OCI-LY7 (cell line): ENCODE measurements at regions not wholly inside any gene's neighbourhood (a gene's known extent, or its start where the extent isn't known, plus 50 kb on each side); places are given as distances from the start of the nearest gene placed in this dataset.
"Not testable (repeated sequence)": the region's sequence is repeated elsewhere in the genome, so short reads cannot be mapped to it uniquely, and the experiment has no call there.

Source experiments
- BruUV-seq: library from RNA; stranded (reverse); fragments of 400-500 nt; replicated peaks from 2 replicates; lab custom pipeline; 2021; lab: Mats Ljungman, UMichigan
- CTCF ChIA-PET: fragments of 300-600 bp; sonication (Branson Sonifier 250); formaldehyde crosslinking; loops from one replicate; lab custom pipeline; 2022; ENCODE audit warnings: antibody characterized with exemption; ENCODE audit not compliant: unreplicated experiment; lab: Charles Lee
- POLR2A ChIA-PET: fragments of 300-600 bp; sonication (Branson Sonifier 250); formaldehyde crosslinking; loops from one replicate; lab custom pipeline; 2022; ENCODE audit warnings: antibody characterized with exemption; lab: Charles Lee
- DNase-seq: peaks from one replicate; pipeline ENCODE4 v3.0.0-alpha.2; 2015; ENCODE audit warnings: low spot score
- H2AFZ ChIP-seq: fragments of 200-600 bp; sonication (generic), shearing (Covaris generic); 2 replicates; pipeline ENCODE4 v1.6.1; 2014; ENCODE audit warnings: mild to moderate bottlenecking, antibody characterized with exemption, low read length, moderate library complexity
- H3K27ac ChIP-seq: fragments of 200-600 bp; sonication (generic); 2 replicates; pipeline ENCODE4 v1.5.1; 2014; ENCODE audit warnings: mixed run types, low read depth, mild to moderate bottlenecking, moderate library complexity, low read length, inconsistent platforms; ENCODE audit not compliant: poor library complexity, severe bottlenecking
- H3K36me3 ChIP-seq: fragments of 200-600 bp; sonication (generic); 2 replicates; pipeline ENCODE4 v1.6.1; 2014; ENCODE audit warnings: mild to moderate bottlenecking, antibody characterized with exemption, low read length, moderate library complexity, mixed read lengths; ENCODE audit not compliant: insufficient read depth
- H3K4me1 ChIP-seq: fragments of 200-600 bp; sonication (generic); 2 replicates; pipeline ENCODE4 v1.5.1; 2014; ENCODE audit warnings: mild to moderate bottlenecking, low read length; ENCODE audit not compliant: insufficient read depth, poor library complexity, severe bottlenecking
- H3K4me2 ChIP-seq: fragments of 200-600 bp; sonication (generic); 2 replicates; pipeline ENCODE4 v1.6.1; 2014; ENCODE audit warnings: mild to moderate bottlenecking, low read length
- H3K4me3 ChIP-seq: fragments of 200-600 bp; sonication (generic); 2 replicates; pipeline ENCODE4 v1.5.1; 2014; ENCODE audit warnings: mild to moderate bottlenecking, low read depth, low read length; ENCODE audit not compliant: poor library complexity, severe bottlenecking
- H3K79me2 ChIP-seq: fragments of 200-600 bp; sonication (generic); 2 replicates; pipeline ENCODE4 v1.6.1; 2016; ENCODE audit warnings: low read depth, mild to moderate bottlenecking, low read length, moderate library complexity, mixed read lengths; ENCODE audit not compliant: insufficient read depth
- H3K9me2 ChIP-seq: fragments of 200-600 bp; sonication (generic); 2 replicates; pipeline ENCODE4 v1.6.1; 2016; ENCODE audit warnings: mild to moderate bottlenecking, low read length, mixed read lengths; ENCODE audit not compliant: insufficient read depth
- H3K9me3 ChIP-seq: fragments of 200-600 bp; sonication (generic); 2 replicates; pipeline ENCODE4 v1.6.1; 2014; ENCODE audit warnings: mild to moderate bottlenecking, mixed run types, low read length, mixed read lengths
- H4K20me1 ChIP-seq: fragments of 200-600 bp; sonication (generic); 2 replicates; pipeline ENCODE4 v1.6.1; 2014; ENCODE audit warnings: mild to moderate bottlenecking, antibody characterized with exemption, low read length, moderate library complexity, mixed read lengths; ENCODE audit not compliant: insufficient read depth
- EZH2phosphoT487 ChIP-seq: fragments of 200-600 bp; sonication (generic); IDR thresholded peaks from 2 replicates; pipeline ENCODE4 v1.6.1; 2018; ENCODE audit warnings: low read depth, borderline replicate concordance, mild to moderate bottlenecking, mixed run types, antibody characterized with exemption, low read length, moderate library complexity, mixed read lengths
- intact Hi-C: fragments of 100-400 bp; cut with micrococcal nuclease; formaldehyde crosslinking; loops from one replicate; pipeline ENCODE4 v1.10.0; 2022; ENCODE audit not compliant: unreplicated experiment
- TF ChIP-seq, protein P1 (sequence below): fragments of 200-600 bp; sonication (generic); conservative IDR thresholded peaks from 2 replicates; pipeline ENCODE4 v1.5.1; 2014; ENCODE audit warnings: mild to moderate bottlenecking, antibody characterized with exemption, low read length, moderate library complexity, mixed read lengths

DNA sequence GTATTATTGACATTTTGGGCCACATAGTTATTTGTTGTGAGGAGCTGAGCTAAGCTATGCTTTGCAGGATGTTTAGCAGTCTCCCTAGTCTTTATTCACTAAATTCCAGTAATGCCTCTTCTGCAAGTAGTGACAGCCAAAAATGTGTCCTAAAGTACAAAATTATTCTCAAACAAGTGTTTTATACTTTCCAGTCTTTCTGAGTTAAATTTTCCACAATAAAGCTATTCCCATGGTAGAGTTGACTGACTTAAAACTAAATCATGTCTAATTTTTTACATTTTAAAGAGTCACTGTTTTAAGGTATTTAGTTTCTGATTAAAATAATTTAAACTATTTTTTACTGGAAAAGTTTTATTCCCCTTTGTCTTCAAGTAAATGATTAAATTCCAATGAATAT is 717.8 kb upstream of the HS3ST5 start:
- H3K9me3 ChIP-seq: no peaks in the 10 kb centered on the region
- DNase-seq: no peak
- no peaks in the 10 kb centered on the region for H3K36me3 ChIP-seq
- H3K4me1 ChIP-seq: no peaks in the 10 kb centered on the region
- BruUV-seq: no TSS peak
- ChIA-PET CTCF (no interaction called here), POLR2A (interaction anchor here (0.6 kb wide), 1 partner anchor 734 kb away, joined by 3 read pairs; no protein-coding TSS in a partner anchor)
- H4K20me1 ChIP-seq: no peaks in the 10 kb centered on the region
- H3K4me3 ChIP-seq: no peak overlapping the region
- no peaks in the 10 kb centered on the region for H3K9me2 ChIP-seq
- H2AFZ ChIP-seq: no peak overlapping the region
- no peak for TF ChIP-seq EZH2phosphoT487
- TF ChIP-seq, protein P1, sequence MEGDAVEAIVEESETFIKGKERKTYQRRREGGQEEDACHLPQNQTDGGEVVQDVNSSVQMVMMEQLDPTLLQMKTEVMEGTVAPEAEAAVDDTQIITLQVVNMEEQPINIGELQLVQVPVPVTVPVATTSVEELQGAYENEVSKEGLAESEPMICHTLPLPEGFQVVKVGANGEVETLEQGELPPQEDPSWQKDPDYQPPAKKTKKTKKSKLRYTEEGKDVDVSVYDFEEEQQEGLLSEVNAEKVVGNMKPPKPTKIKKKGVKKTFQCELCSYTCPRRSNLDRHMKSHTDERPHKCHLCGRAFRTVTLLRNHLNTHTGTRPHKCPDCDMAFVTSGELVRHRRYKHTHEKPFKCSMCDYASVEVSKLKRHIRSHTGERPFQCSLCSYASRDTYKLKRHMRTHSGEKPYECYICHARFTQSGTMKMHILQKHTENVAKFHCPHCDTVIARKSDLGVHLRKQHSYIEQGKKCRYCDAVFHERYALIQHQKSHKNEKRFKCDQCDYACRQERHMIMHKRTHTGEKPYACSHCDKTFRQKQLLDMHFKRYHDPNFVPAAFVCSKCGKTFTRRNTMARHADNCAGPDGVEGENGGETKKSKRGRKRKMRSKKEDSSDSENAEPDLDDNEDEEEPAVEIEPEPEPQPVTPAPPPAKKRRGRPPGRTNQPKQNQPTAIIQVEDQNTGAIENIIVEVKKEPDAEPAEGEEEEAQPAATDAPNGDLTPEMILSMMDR: no peak
- no peak overlapping the region for H3K4me2 ChIP-seq
- no peaks in the 10 kb centered on the region for H3K79me2 ChIP-seq
- intact Hi-C loops: no loop called here
- no peak overlapping the region for H3K27ac ChIP-seq

DNA sequence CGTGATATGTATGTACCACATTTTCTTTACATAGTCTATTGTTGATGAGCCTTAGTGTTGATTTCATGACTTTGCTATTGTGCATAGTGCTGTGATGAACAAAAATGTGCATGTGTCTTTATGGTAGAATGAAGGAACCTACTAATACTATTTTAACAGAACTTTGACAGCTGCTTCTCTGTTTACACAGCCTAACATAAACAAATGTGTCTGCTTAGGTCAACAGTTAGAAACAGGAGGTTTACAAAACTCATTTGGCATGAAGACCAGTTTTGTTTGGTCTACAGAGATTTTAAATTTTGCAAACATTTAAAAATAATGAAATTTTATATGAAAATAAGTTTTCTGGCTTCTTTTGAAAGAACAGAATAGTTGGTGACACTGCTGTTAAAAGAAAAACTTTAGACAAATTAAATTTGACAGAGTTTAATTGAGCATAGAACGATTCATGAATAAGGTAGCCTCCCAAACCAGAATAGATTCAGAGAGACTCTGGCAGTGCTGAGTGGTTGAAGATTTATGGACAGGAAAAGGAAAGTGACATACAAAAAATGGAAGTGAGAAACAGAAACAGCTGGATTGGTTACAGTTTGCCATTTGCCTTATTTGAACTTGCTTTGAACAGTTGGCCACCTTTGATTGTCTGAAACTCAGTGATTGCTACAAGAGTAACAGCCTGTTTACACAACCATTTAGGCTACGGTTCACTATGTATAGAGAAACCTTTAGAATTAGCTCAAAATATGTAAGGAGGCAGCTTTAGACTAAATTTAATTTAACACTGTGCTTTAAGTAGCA is 715.8 kb upstream of the HS3ST5 start:
- Histone ChIP-seq H3K4me2 (no peak overlapping the region), H3K4me1 (no peaks in the 10 kb centered on the region), H3K9me3 (no peaks in the 10 kb centered on the region), H3K79me2 (no peaks in the 10 kb centered on the region), H3K9me2 (no peaks in the 10 kb centered on the region), H3K4me3 (no peak overlapping the region), H4K20me1 (no peaks in the 10 kb centered on the region), H3K36me3 (no peaks in the 10 kb centered on the region), H2AFZ (no peak overlapping the region), H3K27ac (no peak overlapping the region)
- intact Hi-C loops: no loop called here
- CTCF ChIA-PET: no interaction called here
- no peak for TF ChIP-seq EZH2phosphoT487
- TF ChIP-seq, protein P1: no peak
- POLR2A ChIA-PET: no interaction called here
- no TSS peak for BruUV-seq
- DNase-seq: no peak

DNA sequence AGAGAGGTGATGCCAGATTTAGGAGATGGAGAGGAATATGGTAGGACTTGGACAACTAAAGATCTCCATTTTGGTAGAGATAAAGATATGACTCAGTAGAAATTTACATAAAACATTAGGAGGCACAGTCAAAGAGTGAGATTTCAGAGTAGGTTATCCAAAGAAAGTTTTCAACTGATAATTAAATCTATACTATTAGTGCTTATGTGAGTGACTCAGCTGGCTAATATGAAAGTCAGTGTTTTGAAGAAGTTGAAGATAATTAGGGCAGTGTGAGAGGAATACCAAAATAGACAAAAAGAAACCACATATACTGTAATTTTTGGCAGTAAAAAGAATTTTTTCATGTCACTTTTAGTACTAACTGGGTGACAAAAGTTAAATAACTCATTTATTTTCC is 712.8 kb upstream of the HS3ST5 start:
- TF ChIP-seq, protein P1: no peak
- TF ChIP-seq EZH2phosphoT487: no peak
- Histone ChIP-seq H3K4me2 (no peak overlapping the region), H3K36me3 (no peaks in the 10 kb centered on the region), H3K79me2 (no peaks in the 10 kb centered on the region), H3K27ac (no peak overlapping the region), H3K9me2 (no peaks in the 10 kb centered on the region), H2AFZ (no peak overlapping the region), H3K4me3 (no peak overlapping the region), H3K4me1 (no peaks in the 10 kb centered on the region), H3K9me3 (no peaks in the 10 kb centered on the region), H4K20me1 (no peaks in the 10 kb centered on the region)
- no peak for DNase-seq
- ChIA-PET CTCF (no interaction called here), POLR2A (interaction anchor here (0.6 kb wide), 1 partner anchor 1890 kb away, joined by 4 read pairs; no protein-coding TSS in a partner anchor)
- intact Hi-C loops: no loop called here
- BruUV-seq: no TSS peak

DNA sequence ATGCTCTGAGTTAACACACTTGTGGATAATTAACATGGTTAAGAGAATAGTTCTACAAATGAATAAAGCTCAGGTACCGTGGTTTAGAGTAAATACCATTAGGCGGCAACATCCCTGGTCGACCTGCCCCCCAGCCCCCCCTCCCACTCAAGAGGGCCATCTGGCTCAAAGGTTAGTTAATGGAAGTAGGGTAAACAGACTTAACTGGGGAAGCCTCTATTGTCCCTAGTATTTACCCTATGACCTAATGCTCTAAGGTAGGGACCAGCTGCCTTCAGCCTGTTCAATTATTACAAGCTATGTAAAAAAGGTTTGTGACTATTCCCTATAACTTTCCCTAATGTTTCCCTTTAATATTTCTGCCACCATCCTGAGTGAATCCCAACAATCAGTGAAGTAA is 711.4 kb upstream of the HS3ST5 start:
- H3K9me3 ChIP-seq, CTCF ChIA-PET, H3K79me2 ChIP-seq, H3K36me3 ChIP-seq, H4K20me1 ChIP-seq, H3K9me2 ChIP-seq, H3K4me1 ChIP-seq, intact Hi-C loops, H2AFZ ChIP-seq, BruUV-seq, DNase-seq, H3K4me2 ChIP-seq, H3K4me3 ChIP-seq, H3K27ac ChIP-seq: not testable (repeated sequence)
- POLR2A ChIA-PET: interaction anchor here (1.0 kb wide), 1 partner anchor 12 kb away, joined by 3 read pairs; no protein-coding TSS in a partner anchor
